GM06990 (cell line): ENCODE measurements at regions not wholly inside any gene's neighbourhood (a gene's known extent, or its start where the extent isn't known, plus 50 kb on each side); places are given as distances from the start of the nearest gene placed in this dataset.
"Not testable (repeated sequence)": the region's sequence is repeated elsewhere in the genome, so short reads cannot be mapped to it uniquely, and the experiment has no call there.

ENCODE experiments used
- DNase-seq: peaks from one replicate; pipeline ENCODE4 v3.0.0-alpha.2; 2011; ENCODE audit not compliant: insufficient read length; ENCODE audit errors: extremely low read depth
- H3K27me3 ChIP-seq: replicated peaks from 2 replicates; pipeline ENCODE4 v1.6.0; 2011; ENCODE audit warnings: low read length; ENCODE audit not compliant: control insufficient read depth, insufficient read depth
- H3K36me3 ChIP-seq: 2 replicates; pipeline ENCODE4 v1.5.1; 2011; ENCODE audit warnings: low read length; ENCODE audit not compliant: control insufficient read depth, insufficient read depth
- H3K4me3 ChIP-seq: replicated peaks from 2 replicates; pipeline ENCODE4 v1.5.1; 2011; ENCODE audit warnings: low read depth, mild to moderate bottlenecking, control low read depth, low read length
- TF ChIP-seq, protein P1 (sequence below): IDR thresholded peaks from 2 replicates; pipeline ENCODE4 v1.5.1; 2011; ENCODE audit warnings: low read length, control low read depth, mild to moderate bottlenecking, inconsistent platforms; ENCODE audit not compliant: insufficient read depth, poor library complexity, severe bottlenecking

DNA sequence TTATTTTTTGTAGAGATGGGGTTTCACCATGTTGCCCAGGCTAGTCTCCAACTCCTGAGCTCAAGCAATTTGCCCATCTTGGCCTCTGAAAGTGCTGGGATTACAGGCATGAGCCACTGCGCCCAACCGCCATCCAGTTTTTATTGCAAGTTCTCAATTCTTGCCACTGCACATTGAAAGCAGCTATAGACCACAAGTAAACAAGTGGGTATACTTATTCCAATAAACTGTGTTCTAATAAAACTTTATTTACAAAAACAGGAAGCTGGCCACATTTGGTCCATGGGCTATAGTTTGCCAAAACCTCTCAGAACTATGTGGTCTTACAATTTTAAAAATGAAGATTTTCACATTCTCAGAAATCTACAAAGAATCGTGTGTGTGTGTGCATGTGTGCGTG is 313.6 kb upstream of the RASGEF1B start:
- no peaks in the 10 kb centered on the region for H3K27me3 ChIP-seq
- H3K4me3 ChIP-seq: no peak overlapping the region
- DNase-seq: no peak
- TF ChIP-seq, protein P1, sequence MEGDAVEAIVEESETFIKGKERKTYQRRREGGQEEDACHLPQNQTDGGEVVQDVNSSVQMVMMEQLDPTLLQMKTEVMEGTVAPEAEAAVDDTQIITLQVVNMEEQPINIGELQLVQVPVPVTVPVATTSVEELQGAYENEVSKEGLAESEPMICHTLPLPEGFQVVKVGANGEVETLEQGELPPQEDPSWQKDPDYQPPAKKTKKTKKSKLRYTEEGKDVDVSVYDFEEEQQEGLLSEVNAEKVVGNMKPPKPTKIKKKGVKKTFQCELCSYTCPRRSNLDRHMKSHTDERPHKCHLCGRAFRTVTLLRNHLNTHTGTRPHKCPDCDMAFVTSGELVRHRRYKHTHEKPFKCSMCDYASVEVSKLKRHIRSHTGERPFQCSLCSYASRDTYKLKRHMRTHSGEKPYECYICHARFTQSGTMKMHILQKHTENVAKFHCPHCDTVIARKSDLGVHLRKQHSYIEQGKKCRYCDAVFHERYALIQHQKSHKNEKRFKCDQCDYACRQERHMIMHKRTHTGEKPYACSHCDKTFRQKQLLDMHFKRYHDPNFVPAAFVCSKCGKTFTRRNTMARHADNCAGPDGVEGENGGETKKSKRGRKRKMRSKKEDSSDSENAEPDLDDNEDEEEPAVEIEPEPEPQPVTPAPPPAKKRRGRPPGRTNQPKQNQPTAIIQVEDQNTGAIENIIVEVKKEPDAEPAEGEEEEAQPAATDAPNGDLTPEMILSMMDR: no peak
- H3K36me3 ChIP-seq: no peaks in the 10 kb centered on the region

DNA sequence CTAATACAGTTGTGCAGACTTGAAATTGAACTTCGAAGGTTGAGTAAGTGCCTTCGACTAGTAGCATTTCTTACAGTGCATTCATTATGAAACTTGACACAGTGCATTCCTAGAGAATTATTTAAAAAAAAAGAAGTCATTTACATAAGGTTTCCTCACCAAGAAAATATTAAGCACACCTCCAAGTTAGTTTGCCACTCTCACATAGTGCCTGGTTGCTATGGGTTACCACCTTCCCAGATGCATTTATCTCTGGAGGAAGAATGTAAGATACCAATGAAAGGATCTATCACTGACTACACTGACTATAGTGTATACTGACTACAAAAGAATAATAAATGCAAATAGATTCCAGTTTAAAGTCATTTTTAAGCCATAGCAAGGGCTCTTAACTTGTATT is 311.9 kb upstream of the RASGEF1B start:
- Histone ChIP-seq H3K27me3 (no peaks in the 10 kb centered on the region), H3K4me3 (no peak overlapping the region), H3K36me3 (no peaks in the 10 kb centered on the region)
- DNase-seq: no peak
- TF ChIP-seq, protein P1: no peak

DNA sequence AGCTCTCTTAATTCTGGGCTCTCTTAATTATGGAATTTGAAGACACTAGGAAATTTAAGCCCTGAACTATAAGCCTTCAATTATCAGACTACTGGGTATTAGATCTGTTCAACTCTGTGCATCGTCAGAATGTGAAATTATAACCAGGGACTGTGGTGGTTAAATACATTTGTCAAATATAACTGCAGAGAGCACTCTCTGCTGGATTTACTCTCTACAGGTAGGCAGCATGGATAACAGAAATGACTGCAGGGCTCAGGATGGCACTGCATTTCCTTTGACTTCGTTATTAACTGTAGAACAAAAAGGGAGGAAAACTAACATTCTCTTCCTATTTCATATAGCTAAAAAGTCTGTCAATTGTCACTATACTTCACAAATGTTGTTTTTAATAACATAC is 310.1 kb upstream of the RASGEF1B start:
- no peak for DNase-seq
- no peaks in the 10 kb centered on the region for H3K36me3 ChIP-seq
- H3K4me3 ChIP-seq: no peak overlapping the region
- TF ChIP-seq, protein P1: no peak
- no peaks in the 10 kb centered on the region for H3K27me3 ChIP-seq

DNA sequence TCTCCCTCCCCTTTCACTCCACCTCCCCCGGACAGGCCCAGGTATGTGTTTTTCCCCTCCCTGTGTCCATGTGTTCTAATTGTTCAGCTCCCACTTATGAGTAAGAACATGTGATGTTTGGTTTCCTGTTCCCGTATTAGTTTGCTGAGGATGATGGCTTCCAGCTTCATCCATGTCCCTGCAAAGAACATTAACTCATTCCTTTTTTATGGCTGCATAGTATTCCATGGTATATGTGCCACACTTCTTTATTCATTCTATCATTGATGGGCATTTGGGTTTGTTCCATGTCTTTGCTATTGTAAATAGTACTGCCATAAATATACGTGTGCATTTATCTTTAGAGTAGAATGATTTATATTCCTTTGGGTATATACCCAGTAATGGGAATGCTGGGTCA is 306.0 kb upstream of the RASGEF1B start:
- not testable (repeated sequence) for H3K4me3 ChIP-seq, H3K36me3 ChIP-seq, H3K27me3 ChIP-seq, DNase-seq

DNA sequence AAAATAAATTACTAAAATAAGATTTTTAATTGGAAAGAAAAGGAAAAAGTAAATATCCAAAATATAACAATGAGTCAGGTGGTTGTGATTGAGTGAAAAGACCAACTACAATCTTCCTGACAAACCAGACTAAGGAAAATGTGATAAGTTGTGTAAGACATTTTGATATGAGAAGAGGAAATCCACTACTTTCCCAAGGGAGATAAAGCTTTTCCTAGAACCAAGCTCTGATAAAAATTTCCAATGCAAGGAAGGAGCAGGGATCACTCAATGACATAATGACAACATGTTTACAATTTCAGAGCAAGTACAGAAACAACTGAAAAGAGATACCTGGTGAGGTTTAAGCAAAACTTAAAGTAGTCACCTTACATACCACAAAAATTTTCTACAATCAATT is 305.1 kb upstream of the RASGEF1B start:
- no peak for DNase-seq
- H3K4me3 ChIP-seq: no peak overlapping the region
- H3K27me3 ChIP-seq: no peaks in the 10 kb centered on the region
- no peaks in the 10 kb centered on the region for H3K36me3 ChIP-seq
- TF ChIP-seq, protein P1: no peak

DNA sequence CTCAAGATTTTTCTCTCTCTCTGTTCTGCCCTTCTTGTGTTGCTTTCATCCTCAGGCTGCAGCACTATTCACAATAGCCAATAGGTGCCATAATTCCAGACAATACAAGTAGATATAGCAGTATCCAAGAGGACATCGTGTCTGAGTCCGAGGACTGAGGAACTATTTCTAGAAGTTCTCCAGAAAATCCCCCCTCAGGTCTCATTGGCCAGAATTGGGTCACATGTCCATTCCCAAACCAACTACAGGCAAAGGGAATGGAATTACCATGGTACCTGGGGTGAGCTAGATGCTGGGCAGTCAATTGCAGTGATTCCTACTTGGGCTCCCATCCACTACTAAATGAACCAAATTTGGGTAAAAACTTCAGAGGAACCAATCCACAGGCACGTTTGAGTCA is 301.9 kb upstream of the RASGEF1B start:
- Histone ChIP-seq H3K4me3 (no peak overlapping the region), H3K36me3 (no peaks in the 10 kb centered on the region), H3K27me3 (no peaks in the 10 kb centered on the region; the same call in 1 of the 2 replicates)
- TF ChIP-seq, protein P1: no peak
- DNase-seq: no peak
